Astrocyte of the hippocampus (primary cell): ENCODE measurements at regions not wholly inside any gene's neighbourhood (a gene's known extent, or its start where the extent isn't known, plus 50 kb on each side); places are given as distances from the start of the nearest gene placed in this dataset.
"Not testable (repeated sequence)": the region's sequence is repeated elsewhere in the genome, so short reads cannot be mapped to it uniquely, and the experiment has no call there.

Source experiments
- DNase-seq: peaks from one replicate; pipeline ENCODE4 v3.0.0; 2011; ENCODE audit warnings: low read depth, low spot score

DNA sequence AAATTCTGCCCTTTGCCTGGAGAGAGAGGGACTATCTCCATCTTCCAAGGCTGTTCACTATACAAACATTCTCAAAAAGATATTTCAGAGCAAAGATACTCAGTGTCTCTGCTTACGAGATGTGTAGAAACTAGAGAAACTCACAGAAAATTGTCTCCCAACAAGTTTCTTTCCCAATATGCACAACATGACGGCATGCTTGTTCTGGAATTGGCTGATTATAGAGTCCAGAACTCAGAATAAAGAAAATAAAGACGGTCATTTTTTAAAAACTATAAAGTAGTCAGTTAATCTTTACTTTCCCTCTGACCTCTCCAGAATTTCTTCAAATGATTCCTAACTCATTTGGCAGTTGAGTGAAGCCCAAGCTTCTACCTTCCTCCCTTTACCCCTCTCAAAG lies 285.5 kb upstream of the KLF3 start:
- no peak for DNase-seq

- DNase-seq, result no peak
Measured at GRCh38 chr4:38381788-38382187, 282.2 kb upstream of the KLF3 start.

DNA sequence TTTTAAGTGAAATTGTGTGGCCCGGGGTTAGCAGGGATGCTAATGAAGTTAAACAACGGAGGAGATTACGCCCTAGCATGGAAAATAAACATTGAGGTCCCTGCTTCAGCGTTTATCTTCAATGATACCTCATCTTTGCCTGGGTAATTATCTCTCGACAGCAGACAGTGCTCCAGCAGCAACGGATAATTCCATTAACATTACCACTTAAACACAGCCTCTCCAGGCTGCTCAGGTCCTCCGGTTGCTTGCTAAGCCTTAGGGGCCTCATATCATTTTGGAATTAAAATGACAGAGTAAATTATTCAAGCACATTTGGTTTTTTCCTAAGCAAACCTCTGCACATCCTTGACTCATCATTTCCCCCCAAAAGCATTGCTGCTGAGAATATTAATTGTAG lies 281.5 kb upstream of the KLF3 start:
- no peak for DNase-seq

DNA sequence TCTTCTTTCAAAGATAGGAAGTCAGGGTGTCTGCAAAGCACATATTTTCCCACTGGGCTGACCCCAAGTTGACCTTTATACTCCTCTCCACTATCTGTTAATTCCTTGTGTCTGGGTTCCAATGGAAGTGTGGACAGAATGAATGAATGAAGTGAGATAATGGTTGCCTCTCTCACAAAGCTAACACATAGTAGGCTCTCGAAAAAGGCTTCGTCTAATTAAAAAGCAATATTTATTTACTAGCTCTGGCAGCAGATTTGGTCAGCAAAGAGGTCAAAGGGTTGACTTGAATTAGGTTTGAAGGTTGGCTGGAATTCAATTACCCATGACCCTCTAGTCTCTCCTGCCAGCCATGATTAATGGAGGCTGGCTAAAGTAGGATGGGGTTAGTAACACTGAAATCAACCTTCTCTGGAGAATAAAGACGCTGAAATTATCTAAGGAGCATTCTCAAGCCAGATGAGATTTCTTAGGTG lies 280.3 kb upstream of the KLF3 start:
- DNase-seq, result no peak

DNA sequence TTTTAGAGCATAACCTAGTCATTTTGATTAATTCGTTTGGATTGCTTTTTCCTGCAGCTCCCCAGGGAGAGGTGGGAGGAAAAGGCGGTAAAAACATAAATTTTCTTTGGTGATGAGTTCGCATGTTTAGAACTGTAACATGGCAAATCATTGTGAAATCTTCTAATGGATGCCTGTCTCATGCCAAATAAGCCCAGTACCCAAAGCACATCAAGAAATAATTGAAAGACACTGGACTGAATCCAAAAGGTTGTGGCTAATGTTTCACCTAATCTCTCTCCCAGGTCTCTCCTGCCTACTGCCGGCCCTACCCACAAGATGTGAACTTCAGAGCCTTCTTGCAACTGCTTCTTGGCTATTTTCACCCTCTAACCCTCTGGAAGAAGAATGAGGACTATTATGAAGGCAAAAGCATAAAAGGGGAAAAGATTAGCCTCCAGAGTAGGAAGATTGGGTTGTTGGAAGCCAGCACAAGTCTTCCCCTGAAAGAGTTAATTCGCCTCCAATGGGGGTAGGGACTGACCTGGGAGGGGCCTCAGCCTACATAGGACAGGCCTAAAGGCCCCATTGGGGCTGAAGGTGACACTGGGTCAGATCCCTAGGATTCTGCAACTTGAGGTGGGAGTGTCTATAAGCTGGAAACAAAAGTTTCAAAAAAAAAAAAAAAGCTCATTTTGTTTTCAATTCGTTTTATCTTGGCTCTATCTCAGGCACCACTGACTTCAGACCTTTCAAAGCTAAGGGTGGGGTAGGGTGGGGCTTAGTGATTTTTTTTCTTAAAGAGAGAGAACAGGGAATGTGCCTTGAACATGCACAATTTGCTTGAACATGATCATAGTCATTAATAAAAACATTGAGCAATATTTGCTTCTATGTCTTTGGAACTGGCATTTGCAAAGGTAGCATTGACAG lies 278.6 kb upstream of the KLF3 start:
- DNase-seq, result peak; percentile 45

DNA sequence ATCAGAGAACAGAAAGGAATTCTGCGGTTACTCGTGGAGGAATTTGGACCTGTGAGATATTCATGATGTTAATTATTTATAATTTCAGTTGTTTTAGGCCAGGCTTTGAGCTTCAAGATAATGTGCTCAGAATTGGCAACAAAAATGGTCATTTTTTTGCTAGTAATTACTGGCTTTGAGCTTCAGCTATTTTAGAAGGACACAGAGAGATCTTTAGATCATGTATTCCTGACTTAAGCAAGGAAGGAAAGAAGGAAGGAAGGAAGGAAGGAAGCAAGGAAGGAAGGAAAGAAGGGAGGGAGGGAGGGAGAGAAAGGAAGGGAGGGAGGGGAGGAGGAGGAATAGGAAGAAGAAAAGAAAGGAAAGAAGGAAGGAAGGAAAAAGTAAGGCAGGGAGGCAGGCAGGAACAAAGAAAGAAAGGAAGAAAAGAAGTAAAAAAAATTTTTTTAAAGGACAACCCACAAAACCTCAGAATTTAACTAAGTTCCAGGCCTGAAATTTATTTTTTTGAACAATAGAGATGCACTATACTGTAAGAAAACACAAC lies 277.9 kb upstream of the KLF3 start:
- no peak for DNase-seq

DNA sequence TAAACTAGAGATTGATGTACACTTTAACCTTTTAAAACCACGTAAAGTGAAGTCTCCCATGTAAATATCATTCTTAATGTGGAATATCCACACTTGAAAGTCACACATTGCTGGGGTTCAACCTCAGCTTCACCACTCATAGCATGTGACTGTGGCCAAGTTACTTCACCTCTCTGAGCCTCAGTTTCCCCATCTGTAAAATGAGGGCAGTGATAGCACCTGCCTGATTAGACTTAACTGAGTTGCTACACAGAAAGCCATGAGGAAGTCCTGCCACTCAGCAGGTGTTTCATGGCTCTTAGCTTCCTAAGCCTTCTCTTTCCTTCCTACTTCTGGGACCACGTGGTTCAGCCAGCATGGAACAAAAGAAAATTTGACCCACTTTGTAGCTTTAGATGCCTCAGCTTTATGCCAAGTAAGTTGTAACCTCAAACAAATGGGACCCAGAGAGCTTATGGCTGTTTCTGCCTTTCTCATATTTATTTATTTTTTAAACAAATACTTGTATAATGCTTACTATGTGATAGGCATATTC lies 277.3 kb upstream of the KLF3 start:
- no peak for DNase-seq

- peak; percentile 73 for DNase-seq
Measured at GRCh38 chr4:38387348-38387747, 276.7 kb upstream of the KLF3 start.

DNA sequence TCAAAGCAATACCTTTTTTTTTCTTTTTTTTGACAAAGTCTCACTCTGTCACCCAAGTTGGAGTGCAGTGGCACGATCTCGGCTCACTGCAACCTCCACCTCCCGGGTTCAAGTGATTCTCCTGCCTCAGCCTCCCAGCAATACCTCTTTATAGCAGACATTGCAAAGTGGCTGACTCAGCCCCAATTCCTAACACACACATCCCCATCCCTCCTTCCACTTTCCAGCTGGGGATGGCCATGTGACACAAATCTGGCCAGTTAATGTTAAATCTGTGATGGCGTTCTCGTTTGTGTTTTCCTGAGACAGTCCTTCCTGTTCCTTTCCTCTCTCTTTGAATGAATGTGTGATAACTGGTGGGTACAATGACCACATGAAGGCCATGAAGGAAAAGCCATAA lies 276.2 kb upstream of the KLF3 start:
- DNase-seq, result no peak

- not testable (repeated sequence) for DNase-seq
Measured at GRCh38 chr4:38388907-38389306, 275.1 kb upstream of the KLF3 start.

DNA sequence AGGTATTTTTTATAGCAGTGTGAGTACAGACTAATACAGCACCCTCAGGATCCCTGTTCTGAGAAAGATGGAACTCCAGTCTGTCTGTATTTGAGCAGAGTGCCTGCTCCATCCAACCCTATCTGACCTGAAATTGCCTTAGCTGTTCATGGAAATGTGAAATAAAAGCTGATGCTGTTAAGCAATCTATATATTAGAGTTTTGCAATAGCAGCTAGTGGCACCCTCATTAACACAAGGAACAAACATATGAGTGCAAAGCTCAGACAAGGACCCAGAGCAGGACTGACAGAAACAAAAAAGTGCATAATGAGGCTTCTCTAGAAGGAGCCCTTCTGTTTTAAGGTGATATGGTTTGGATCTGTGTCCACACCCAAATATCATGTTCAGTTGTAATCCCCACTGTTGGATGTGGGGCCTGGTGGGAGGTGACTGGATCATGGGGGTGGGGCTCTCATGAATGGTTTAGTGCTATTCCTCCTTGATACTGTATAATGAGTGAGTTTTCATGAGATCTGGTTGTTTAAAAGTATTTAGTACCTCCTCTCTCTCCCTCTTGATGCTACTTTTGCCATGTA lies 272.9 kb upstream of the KLF3 start:
- no peak for DNase-seq

- DNase-seq, result no peak
Measured at GRCh38 chr4:38392223-38392855, 271.7 kb upstream of the KLF3 start.

- no peak for DNase-seq
Measured at GRCh38 chr4:38396091-38396490, 267.9 kb upstream of the KLF3 start.

DNA sequence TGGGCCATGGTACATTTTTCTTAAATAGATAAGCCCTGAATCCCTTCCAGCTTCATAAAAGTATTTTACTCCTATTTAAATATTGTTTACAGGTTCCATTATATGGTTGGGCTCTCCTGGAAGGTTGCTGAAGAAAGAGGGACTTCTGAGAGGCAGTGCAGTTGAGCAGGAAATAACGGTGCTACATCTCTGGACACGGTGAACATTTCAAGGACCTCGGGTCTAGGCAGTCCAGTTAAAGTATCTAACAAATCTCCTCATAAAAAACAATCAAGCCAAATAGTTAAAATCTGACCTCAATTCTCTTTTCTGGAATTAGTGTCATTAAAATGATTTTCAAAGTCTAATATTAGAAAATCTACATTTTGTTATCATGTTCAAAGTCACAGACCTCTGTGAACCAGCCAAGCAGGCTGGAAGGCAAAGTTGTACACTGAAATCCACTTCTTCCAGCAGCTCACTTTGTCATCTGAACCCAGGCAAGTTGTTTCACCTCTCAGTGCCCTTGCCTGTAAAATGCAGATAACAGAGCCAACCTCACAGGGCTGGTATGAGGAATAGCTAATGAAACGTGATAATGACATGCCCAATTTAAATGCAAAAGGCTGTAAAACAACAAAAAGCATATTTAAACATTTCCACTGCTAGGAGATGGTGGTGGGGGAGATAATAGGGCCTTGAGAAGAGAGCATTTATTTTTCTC lies 267.0 kb upstream of the KLF3 start:
- peak; percentile 48 for DNase-seq

DNA sequence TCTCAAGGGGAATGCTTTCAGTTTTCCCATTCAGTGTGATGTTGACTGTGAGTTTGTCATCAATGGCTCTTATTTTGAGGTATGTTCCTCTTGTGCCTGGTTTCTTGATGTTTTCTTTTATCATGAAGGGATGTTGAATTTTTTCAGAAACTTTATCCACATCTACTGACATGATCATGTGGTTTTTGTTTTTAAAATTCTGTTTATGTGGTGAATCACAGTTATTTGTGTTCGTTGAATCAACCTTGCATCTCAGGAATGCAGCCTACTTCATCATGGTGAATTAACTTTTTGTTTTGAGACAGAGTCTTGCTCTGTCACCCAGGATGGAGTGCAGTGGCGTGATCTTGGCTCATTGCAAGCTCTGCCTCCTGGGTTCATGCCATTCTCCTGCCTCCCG lies 263.1 kb upstream of the KLF3 start:
- peak; percentile 75 for DNase-seq

- no peak for DNase-seq
Measured at GRCh38 chr4:38406243-38406642, 257.8 kb upstream of the KLF3 start.

DNA sequence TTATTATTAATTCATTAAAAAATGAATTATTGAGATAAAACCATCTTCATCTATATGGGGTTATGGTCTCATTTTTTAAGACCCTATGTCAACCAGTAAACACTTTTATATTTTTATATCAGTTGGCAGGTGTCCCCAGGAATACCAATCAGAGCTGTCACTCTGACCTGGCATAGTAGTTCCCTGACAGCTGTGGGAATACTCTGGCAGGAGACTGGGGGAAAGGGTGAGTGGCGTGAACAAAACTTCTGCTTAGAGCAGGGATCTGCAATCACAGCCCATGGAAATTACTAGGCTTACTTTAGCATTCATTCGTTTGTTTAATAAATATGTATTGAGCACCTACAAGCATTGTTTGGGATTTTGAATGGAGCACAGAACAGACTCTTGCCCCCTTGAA lies 254.1 kb upstream of the KLF3 start:
- DNase-seq, result no peak

GRCh38 chr4:38411092-38411491 lies 252.9 kb upstream of the KLF3 start:
- DNase-seq, result peak; percentile 10

DNA sequence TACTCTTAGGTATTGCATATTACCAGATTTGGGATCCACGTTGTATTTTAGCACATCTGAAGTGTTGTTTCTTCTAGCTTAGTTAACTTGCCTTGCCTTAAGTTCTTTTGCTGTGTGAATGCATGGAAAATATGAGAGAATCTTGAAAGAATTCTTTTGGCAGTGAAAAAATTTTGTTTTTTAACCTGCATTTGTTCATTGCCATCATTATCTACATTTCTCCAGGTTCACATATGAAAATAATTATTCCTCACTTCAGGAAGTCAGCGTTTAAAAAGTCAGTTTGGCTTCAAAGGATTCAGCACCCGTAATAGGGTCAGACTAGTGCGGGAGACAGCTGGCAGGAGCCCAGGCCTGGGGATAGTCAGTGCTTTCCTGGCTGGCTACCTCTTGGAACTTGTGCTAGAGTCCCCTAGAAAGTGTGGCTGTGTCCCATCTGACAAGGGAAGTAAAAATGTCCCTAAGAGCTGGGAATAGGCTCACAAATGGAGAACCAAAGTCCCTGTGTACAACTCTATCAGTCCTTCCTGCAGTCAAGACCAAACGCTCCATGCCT lies 251.9 kb upstream of the KLF3 start:
- DNase-seq, result no peak

DNA sequence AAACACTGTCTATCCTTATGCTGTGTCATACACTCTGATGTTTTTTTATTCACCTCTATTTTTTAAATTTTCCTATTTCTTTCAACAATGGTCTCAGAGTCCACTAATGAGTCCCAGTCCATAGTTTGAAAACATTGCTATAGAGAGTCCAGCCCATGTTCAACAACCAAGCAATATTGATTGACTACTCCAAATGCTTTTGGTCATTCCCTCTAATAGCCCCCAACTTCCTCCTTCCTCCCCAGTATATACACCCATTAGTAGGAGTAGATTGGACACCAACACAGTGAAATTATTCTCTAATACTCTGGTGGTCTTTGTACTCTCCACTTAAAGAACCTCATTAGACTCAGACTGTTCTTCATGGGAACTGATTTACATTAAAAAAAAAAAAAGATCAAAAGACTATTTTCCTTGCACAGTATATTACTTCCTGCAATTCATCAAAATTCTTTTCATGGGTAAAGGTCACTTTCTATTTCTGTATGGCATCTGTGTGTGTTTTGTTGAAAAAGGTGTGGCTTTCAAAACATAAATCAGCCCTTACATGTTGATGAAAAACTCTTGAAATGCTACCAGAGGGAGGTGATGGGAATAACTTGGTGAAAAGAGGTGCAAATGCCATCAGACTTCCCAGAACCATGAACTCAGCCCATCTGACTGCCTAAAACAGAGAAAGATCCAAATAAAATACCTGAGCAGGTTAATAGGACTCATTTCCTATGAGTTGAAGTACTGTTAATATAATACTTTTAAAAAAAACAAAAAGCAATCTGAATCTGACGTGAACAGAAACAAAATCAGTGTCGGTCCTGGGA lies 250.3 kb upstream of the KLF3 start:
- DNase-seq, result no peak
